Immature natural killer cell (primary cell): ENCODE measurements at regions not wholly inside any gene's neighbourhood (a gene's known extent, or its start where the extent isn't known, plus 50 kb on each side); places are given as distances from the start of the nearest gene placed in this dataset.
"Not testable (repeated sequence)": the region's sequence is repeated elsewhere in the genome, so short reads cannot be mapped to it uniquely, and the experiment has no call there.

ENCODE experiments used
- DNase-seq, 3 donors: peaks; one replicate each; pipeline ENCODE4 v3.0.0; 2022; ENCODE audit warnings: mixed read lengths in 1 of 3
- H3K27ac Mint-ChIP-seq, 6 donors: one replicate each; pipeline ENCODE4 v1.8.0; 2020; ENCODE audit warnings: mixed read lengths in 6 of 6, mild to moderate bottlenecking in 5 of 6, inconsistent platforms in 4 of 6, moderate library complexity in 3 of 6
- H3K27me3 Mint-ChIP-seq, 3 donors: one replicate each; pipeline ENCODE4 v1.8.0; 2020 to 2021; ENCODE audit warnings: low read depth in 3 of 3, mild to moderate bottlenecking in 3 of 3, mixed read lengths in 3 of 3, moderate library complexity in 3 of 3, inconsistent platforms in 1 of 3
- H3K36me3 Mint-ChIP-seq, 3 donors: one replicate each; pipeline ENCODE4 v1.8.0; 2020; ENCODE audit warnings: mixed read lengths in 3 of 3, inconsistent platforms in 2 of 3, mild to moderate bottlenecking in 2 of 3
- H3K4me1 Mint-ChIP-seq, 2 donors: one replicate each; pipeline ENCODE4 v1.8.0; 2020; ENCODE audit warnings: inconsistent platforms in 2 of 2, mild to moderate bottlenecking in 2 of 2, mixed read lengths in 2 of 2, moderate library complexity in 1 of 2
- H3K4me3 Mint-ChIP-seq, 5 donors: one replicate each; pipeline ENCODE4 v1.8.0; 2020; ENCODE audit warnings: mild to moderate bottlenecking in 5 of 5, mixed read lengths in 5 of 5, inconsistent platforms in 3 of 5, moderate library complexity in 3 of 5
- H3K9me3 Mint-ChIP-seq, 6 donors: one replicate each; pipeline ENCODE4 v1.8.0; 2020; ENCODE audit warnings: mild to moderate bottlenecking in 6 of 6, mixed read lengths in 6 of 6, inconsistent platforms in 4 of 6, moderate library complexity in 3 of 6

- H3K27ac Mint-ChIP-seq, H3K4me3 Mint-ChIP-seq, DNase-seq, H3K36me3 Mint-ChIP-seq, H3K4me1 Mint-ChIP-seq, H3K27me3 Mint-ChIP-seq: not testable (repeated sequence)
- H3K9me3 Mint-ChIP-seq: peaks cover 0 to 21% (median 8%) of the 10 kb centered on the region in 6 donors
Measured at GRCh38 chr1:83306811-83307210, 692.1 kb downstream of the TTLL7 start.

GRCh38 chr1:83295594-83295993 is 703.3 kb downstream of the TTLL7 start:
- H3K27ac Mint-ChIP-seq, DNase-seq, H3K36me3 Mint-ChIP-seq, H3K27me3 Mint-ChIP-seq, H3K4me3 Mint-ChIP-seq, H3K4me1 Mint-ChIP-seq: not testable (repeated sequence)
- peaks cover 8 to 36% (median 19%) of the 10 kb centered on the region in 6 donors for H3K9me3 Mint-ChIP-seq

- DNase-seq, H3K36me3 Mint-ChIP-seq, H3K9me3 Mint-ChIP-seq, H3K27me3 Mint-ChIP-seq, H3K27ac Mint-ChIP-seq, H3K4me3 Mint-ChIP-seq, H3K4me1 Mint-ChIP-seq: not testable (repeated sequence)
Measured at GRCh38 chr1:83287391-83287790, 711.5 kb downstream of the TTLL7 start.

GRCh38 chr1:83274656-83275055 is 724.3 kb downstream of the TTLL7 start:
- not testable (repeated sequence) for H3K27me3 Mint-ChIP-seq, DNase-seq, H3K4me1 Mint-ChIP-seq, H3K4me3 Mint-ChIP-seq, H3K36me3 Mint-ChIP-seq, H3K27ac Mint-ChIP-seq
- H3K9me3 Mint-ChIP-seq: peaks cover 2 to 11% (median 5%) of the 10 kb centered on the region in 6 donors

- H3K9me3 Mint-ChIP-seq, H3K27ac Mint-ChIP-seq, DNase-seq, H3K4me3 Mint-ChIP-seq, H3K27me3 Mint-ChIP-seq, H3K4me1 Mint-ChIP-seq, H3K36me3 Mint-ChIP-seq: not testable (repeated sequence)
Measured at GRCh38 chr1:83272484-83272883, 726.4 kb downstream of the TTLL7 start.

- not testable (repeated sequence) for H3K36me3 Mint-ChIP-seq, H3K4me1 Mint-ChIP-seq, H3K27me3 Mint-ChIP-seq, H3K4me3 Mint-ChIP-seq, DNase-seq, H3K27ac Mint-ChIP-seq, H3K9me3 Mint-ChIP-seq
Measured at GRCh38 chr1:83271834-83272233, 727.1 kb downstream of the TTLL7 start.

- H3K4me1 Mint-ChIP-seq, DNase-seq, H3K36me3 Mint-ChIP-seq, H3K27ac Mint-ChIP-seq, H3K9me3 Mint-ChIP-seq, H3K4me3 Mint-ChIP-seq, H3K27me3 Mint-ChIP-seq: not testable (repeated sequence)
Measured at GRCh38 chr1:83270801-83271200, 728.1 kb downstream of the TTLL7 start.

GRCh38 chr1:83263808-83264207 is 735.1 kb downstream of the TTLL7 start:
- H3K9me3 Mint-ChIP-seq, DNase-seq: not testable (repeated sequence)

GRCh38 chr1:83251687-83252086 is 747.2 kb downstream of the TTLL7 start:
- not testable (repeated sequence) for H3K27me3 Mint-ChIP-seq, H3K27ac Mint-ChIP-seq, H3K4me3 Mint-ChIP-seq, H3K4me1 Mint-ChIP-seq, DNase-seq, H3K36me3 Mint-ChIP-seq
- H3K9me3 Mint-ChIP-seq: peaks cover 7 to 32% (median 20%) of the 10 kb centered on the region in 6 donors

More at GRCh38 chr1:83263808-83264207, 735.1 kb downstream of the TTLL7 start:
- not testable (repeated sequence) for H3K4me1 Mint-ChIP-seq, H3K36me3 Mint-ChIP-seq, H3K4me3 Mint-ChIP-seq, H3K27ac Mint-ChIP-seq, H3K27me3 Mint-ChIP-seq

GRCh38 chr1:83246780-83247179 is 752.2 kb downstream of the TTLL7 start:
- peaks cover 4 to 22% (median 17%) of the 10 kb centered on the region in 6 donors for H3K9me3 Mint-ChIP-seq
- H3K4me3 Mint-ChIP-seq, H3K27me3 Mint-ChIP-seq, DNase-seq, H3K4me1 Mint-ChIP-seq, H3K27ac Mint-ChIP-seq, H3K36me3 Mint-ChIP-seq: not testable (repeated sequence)

GRCh38 chr1:83244832-83245231 is 754.1 kb downstream of the TTLL7 start:
- H3K27me3 Mint-ChIP-seq, DNase-seq, H3K4me3 Mint-ChIP-seq, H3K36me3 Mint-ChIP-seq, H3K27ac Mint-ChIP-seq, H3K4me1 Mint-ChIP-seq: not testable (repeated sequence)
- peaks cover 0 to 15% (median 13%) of the 10 kb centered on the region in 6 donors for H3K9me3 Mint-ChIP-seq

- not testable (repeated sequence) for H3K27me3 Mint-ChIP-seq, DNase-seq, H3K27ac Mint-ChIP-seq, H3K4me1 Mint-ChIP-seq, H3K36me3 Mint-ChIP-seq, H3K4me3 Mint-ChIP-seq
- H3K9me3 Mint-ChIP-seq: peaks cover 0 to 12% (median 6%) of the 10 kb centered on the region in 6 donors
Measured at GRCh38 chr1:83239568-83239967, 759.4 kb downstream of the TTLL7 start.

GRCh38 chr1:83238654-83239053 is 760.3 kb downstream of the TTLL7 start:
- DNase-seq, H3K27ac Mint-ChIP-seq, H3K36me3 Mint-ChIP-seq, H3K4me1 Mint-ChIP-seq, H3K4me3 Mint-ChIP-seq, H3K27me3 Mint-ChIP-seq: not testable (repeated sequence)
- peaks cover 0 to 13% (median 6%) of the 10 kb centered on the region in 6 donors for H3K9me3 Mint-ChIP-seq

- not testable (repeated sequence) for H3K36me3 Mint-ChIP-seq, H3K27me3 Mint-ChIP-seq, H3K4me1 Mint-ChIP-seq, H3K4me3 Mint-ChIP-seq, H3K27ac Mint-ChIP-seq, DNase-seq
- peaks cover 4 to 26% (median 12%) of the 10 kb centered on the region in 6 donors for H3K9me3 Mint-ChIP-seq
Measured at GRCh38 chr1:83219788-83220187, 779.1 kb downstream of the TTLL7 start.

GRCh38 chr1:83218036-83218716 is 780.8 kb downstream of the TTLL7 start:
- H3K27me3 Mint-ChIP-seq, H3K4me1 Mint-ChIP-seq, H3K27ac Mint-ChIP-seq, DNase-seq, H3K36me3 Mint-ChIP-seq, H3K4me3 Mint-ChIP-seq: not testable (repeated sequence)
- H3K9me3 Mint-ChIP-seq: peaks cover 5 to 26% (median 14%) of the 10 kb centered on the region in 6 donors
